HUES64 (cell line): ENCODE measurements at regions not wholly inside any gene's neighbourhood (a gene's known extent, or its start where the extent isn't known, plus 50 kb on each side); places are given as distances from the start of the nearest gene placed in this dataset.

Experiments used
- H3K27ac ChIP-seq: 2 replicates; pipeline ENCODE4 v1.7.0; 2013; ENCODE audit warnings: low read depth, low read length, inconsistent platforms
- H3K27me3 ChIP-seq: 2 replicates; pipeline ENCODE4 v1.6.1; 2013; ENCODE audit warnings: mild to moderate bottlenecking, low read length; ENCODE audit not compliant: insufficient read depth
- H3K36me3 ChIP-seq: 2 replicates; pipeline ENCODE4 v1.6.1; 2013; ENCODE audit warnings: mild to moderate bottlenecking, low read length; ENCODE audit not compliant: insufficient read depth
- H3K4me1 ChIP-seq: 2 replicates; pipeline ENCODE4 v1.6.1; 2013; ENCODE audit warnings: mild to moderate bottlenecking, low read length, moderate library complexity; ENCODE audit not compliant: insufficient read depth
- H3K4me3 ChIP-seq: 2 replicates; pipeline ENCODE4 v1.5.1; 2013; ENCODE audit warnings: mild to moderate bottlenecking, low read length, moderate library complexity
- H3K9ac ChIP-seq: 2 replicates; pipeline ENCODE4 v1.6.1; 2013; ENCODE audit warnings: mild to moderate bottlenecking, low read depth, low read length
- H3K9me3 ChIP-seq: 2 replicates; pipeline ENCODE4 v1.6.1; 2013; ENCODE audit warnings: low read depth, low read length; ENCODE audit not compliant: insufficient read depth
- WGBS: fragments of 150-250, 120-280 bp; methylation state at CpG from one replicate; pipeline ENCODE4 v1.1.7; 2013; ENCODE audit warnings: missing lambda C conversion rate; 5-methylcytosine and 5-hydroxymethylcytosine counted together

DNA sequence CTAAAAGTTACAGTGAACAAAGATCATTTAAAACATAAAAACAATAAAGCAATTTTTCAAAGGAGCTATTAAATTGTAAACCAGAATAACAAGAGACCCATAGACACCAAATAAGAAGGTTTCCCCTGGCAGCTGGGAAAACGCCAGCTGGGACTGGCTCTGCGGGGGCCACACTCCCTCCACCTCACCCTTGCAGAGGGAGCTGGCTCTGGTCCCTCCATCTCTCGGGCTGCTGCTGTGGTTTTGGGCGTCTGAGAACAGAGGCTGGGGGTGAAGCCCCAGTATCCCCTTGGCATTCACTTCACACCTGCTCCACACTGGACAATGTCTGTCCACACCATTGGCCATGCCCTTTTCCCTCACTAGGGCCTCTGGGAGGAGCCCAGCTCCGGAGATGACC is 62.1 kb upstream of the OTOS start:
- Histone ChIP-seq H3K27me3 (no peaks in the 10 kb centered on the region), H3K27ac (no peak overlapping the region), H3K9ac (no peak overlapping the region), H3K9me3 (peaks cover 7% of the 10 kb centered on the region; the same call in 1 of the 2 replicates), H3K4me1 (peaks cover 13% of the 10 kb centered on the region), H3K4me3 (no peak overlapping the region), H3K36me3 (no peaks in the 10 kb centered on the region)
- WGBS = 93% methylated on average over 5 of the region's 5 CpGs

DNA sequence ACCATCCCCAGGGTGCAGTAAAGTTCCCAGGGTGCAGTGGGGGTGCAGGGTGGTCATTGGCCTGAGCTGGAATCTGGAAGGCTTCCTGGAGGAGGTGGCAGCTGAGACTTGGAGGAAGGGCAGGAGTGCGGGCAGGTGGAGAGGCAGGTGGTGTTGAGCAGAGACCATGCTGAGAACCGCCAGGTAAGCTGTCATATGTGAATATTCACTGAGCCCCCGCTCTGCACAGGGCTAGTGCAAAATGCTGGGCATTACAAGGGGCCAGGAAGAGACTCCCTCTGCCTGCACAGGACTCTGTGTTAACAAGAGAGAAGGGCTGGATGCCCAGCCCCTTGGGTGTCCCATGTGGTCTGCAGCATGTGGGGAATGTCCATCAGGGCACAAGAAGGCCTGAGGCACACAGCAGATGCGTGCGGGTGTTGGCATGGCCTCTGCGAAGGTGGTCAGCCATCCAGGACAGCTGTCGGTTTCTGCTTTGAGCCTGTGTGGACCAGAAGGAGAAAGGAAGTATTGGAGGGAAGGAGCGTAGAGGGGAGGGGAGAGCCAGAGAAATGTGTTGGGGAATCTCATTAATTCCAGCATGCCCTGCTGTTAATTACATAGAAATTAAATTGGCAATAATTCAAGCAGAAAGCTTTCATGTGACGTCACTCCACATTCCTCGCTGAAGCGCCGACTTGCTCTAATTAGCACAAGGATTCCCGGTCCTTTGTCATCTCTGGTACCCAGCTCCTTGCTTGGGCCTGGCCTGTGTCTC is 62.8 kb upstream of the OTOS start:
- Histone ChIP-seq H3K4me3 (no peak overlapping the region), H3K27ac (no peak overlapping the region), H3K27me3 (no peaks in the 10 kb centered on the region), H3K36me3 (no peaks in the 10 kb centered on the region), H3K9me3 (peaks cover 7% of the 10 kb centered on the region; the same call in 1 of the 2 replicates), H3K4me1 (peaks cover 13% of the 10 kb centered on the region), H3K9ac (no peak overlapping the region)
- WGBS = 89% methylated on average over 13 of the region's 13 CpGs

DNA sequence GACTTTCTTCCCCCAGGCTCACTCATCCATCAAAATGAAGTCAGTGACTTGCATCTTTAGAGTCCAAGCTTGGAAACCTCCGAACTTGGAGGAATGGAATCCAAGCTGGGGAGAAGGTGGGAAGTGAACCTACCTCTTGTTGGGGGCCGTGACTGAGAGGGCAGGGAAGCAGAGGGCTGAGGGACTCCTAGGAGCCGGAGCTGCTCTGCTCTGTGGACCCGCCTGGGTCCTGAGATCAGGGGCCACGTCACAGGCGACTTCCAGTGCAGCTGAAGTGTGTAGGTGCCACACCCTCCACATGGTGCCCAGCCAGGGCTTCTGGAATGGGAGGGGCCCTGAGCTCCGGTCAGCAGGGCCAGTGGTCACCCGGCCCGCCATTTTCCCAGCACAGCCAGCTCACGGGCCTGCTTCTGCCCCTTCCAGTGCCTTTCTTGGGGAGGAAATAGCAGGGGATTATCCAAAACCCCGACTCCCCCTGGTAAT is 63.4 kb upstream of the OTOS start:
- H3K9ac ChIP-seq = no peak overlapping the region
- no peak overlapping the region for H3K4me3 ChIP-seq
- no peaks in the 10 kb centered on the region for H3K36me3 ChIP-seq
- WGBS = 89% methylated on average over 11 of the region's 11 CpGs
- H3K4me1 ChIP-seq = peaks cover 13% of the 10 kb centered on the region
- H3K27ac ChIP-seq = no peak overlapping the region
- H3K27me3 ChIP-seq = no peaks in the 10 kb centered on the region
- peaks cover 7% of the 10 kb centered on the region; the same call in 1 of the 2 replicates for H3K9me3 ChIP-seq

DNA sequence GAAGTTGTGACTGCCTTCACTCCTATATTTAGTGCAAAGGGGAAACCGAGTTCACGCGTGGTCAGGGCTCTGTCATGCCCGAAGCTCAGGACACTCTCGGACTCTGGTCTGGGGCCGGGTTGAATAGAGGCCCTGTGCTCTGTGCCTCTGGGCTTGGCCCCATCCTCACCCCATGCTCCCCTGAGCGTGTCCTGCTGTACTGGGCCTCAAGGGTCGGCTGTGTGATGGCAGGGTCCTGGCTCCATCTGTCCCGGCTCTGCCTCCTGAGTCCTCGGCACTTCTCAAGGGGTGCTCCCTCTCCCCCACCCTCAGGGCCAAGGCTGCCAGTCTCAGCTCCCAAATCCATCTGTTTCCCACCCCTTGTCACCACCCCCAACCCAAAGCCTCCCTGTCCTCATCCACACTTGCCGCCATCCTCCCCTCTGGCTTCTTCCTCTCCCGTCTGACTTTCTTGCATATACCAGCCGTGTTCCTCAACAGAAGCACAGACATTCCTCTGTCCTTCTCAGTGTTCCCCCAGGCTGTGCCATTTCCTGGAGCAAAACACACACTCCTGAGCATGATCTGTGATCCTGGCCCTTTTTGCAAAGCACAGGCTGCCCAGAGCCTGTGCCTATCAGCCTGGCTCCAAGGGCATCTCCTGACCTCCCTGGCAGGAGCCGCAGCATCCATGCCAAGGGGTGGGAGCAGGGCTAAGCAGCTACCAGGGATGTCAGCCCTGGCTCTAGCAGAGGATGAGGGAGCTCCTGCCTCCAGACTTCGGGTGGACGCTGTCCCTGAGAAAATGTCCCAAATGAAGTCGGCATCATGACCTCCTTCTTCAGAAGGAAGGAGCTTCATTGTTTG is 64.2 kb upstream of the OTOS start:
- H3K4me1 ChIP-seq = peaks cover 13% of the 10 kb centered on the region
- 85% methylated on average over 17 of the region's 17 CpGs for WGBS
- no peak overlapping the region for H3K27ac ChIP-seq

DNA sequence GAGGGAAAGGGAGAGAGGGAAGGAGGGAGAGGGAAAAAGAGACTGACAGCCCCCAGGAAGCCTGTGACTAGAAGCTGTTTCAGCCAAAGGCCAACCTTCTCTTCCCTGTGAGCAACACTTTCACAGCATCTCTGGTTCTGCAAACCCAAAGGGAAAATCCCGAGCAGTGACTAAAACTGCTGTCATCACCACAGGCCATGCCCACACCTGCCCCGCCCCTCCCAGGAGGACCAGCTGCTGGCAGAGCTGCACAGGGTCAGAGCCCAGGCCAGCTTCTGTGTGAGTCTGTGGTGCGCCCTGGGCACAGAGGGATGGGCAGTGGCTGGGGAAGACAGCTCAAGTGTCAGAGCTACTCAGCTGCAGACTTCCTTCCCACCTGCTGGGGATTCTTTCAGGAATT is 64.9 kb upstream of the OTOS start:
- 0 out of 2 replicates have a peak overlapping the region, but pooled peaks have one; percentile 15 for H3K4me3 ChIP-seq
- H3K9me3 ChIP-seq = peaks cover 7% of the 10 kb centered on the region; the same call in 1 of the 2 replicates
- WGBS = 16% methylated on average over 3 of the region's 3 CpGs
- no peaks in the 10 kb centered on the region for H3K36me3 ChIP-seq
- peaks cover 13% of the 10 kb centered on the region for H3K4me1 ChIP-seq
- no peaks in the 10 kb centered on the region for H3K27me3 ChIP-seq
- no peak overlapping the region for H3K27ac ChIP-seq
- H3K9ac ChIP-seq = no peak overlapping the region

More for the DNA sequence above, 64.2 kb upstream of the OTOS start:
- Histone ChIP-seq H3K4me3 (no peak overlapping the region), H3K27me3 (no peaks in the 10 kb centered on the region), H3K9me3 (peaks cover 7% of the 10 kb centered on the region; the same call in 1 of the 2 replicates), H3K9ac (no peak overlapping the region), H3K36me3 (no peaks in the 10 kb centered on the region)

DNA sequence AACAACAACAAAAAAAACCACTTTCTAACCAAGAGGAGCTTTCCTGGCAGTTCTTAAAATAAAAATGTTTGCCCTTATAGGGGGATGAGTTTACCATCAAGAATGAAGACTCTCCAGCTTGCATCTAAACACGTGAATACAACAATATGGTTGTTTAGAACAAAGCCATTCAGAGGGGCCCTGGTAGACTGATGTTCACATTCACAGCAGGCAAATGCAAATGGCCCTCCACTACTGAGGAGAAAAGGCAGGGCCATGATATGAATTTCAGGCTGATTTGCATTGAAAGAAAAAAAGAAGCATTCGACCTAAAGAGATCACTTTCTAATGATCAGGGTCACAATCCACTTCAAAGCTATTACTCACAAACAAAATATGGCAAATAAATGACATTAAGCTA is 65.3 kb upstream of the OTOS start:
- Histone ChIP-seq H3K9me3 (peaks cover 7% of the 10 kb centered on the region; the same call in 1 of the 2 replicates), H3K4me3 (peak overlapping the region; percentile 15), H3K27me3 (no peaks in the 10 kb centered on the region), H3K4me1 (peaks cover 13% of the 10 kb centered on the region), H3K27ac (peak overlapping the region; percentile 44; the same call in 1 of the 2 replicates), H3K36me3 (no peaks in the 10 kb centered on the region), H3K9ac (no peak overlapping the region)
- 10% methylated on average over 2 of the region's 2 CpGs for WGBS

DNA sequence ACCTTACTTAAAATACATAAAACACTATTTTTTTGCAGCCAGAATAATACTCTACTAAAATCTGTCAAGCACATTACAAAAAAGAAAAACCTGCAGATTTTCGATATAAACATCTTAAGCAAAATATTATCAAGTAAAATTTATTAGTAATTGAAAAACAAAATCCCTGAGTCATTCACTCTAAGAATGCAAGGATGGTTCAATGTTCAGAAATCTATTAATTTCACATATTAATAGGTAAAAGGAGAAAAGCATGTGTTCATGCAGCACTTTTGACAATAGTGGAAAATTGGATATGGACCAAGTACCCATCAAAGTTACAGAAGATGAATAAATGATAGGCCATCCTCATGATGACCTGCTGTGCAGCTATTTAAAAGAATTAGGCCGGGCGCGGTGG is 66.2 kb upstream of the OTOS start:
- peaks cover 7% of the 10 kb centered on the region; the same call in 1 of the 2 replicates for H3K9me3 ChIP-seq
- H3K36me3 ChIP-seq = no peaks in the 10 kb centered on the region
- H3K27me3 ChIP-seq = no peaks in the 10 kb centered on the region
- peaks cover 13% of the 10 kb centered on the region for H3K4me1 ChIP-seq
- 97% methylated on average over 3 of the region's 4 CpGs for WGBS
- H3K4me3 ChIP-seq = no peak overlapping the region
- H3K9ac ChIP-seq = no peak overlapping the region
- H3K27ac ChIP-seq = no peak overlapping the region

DNA sequence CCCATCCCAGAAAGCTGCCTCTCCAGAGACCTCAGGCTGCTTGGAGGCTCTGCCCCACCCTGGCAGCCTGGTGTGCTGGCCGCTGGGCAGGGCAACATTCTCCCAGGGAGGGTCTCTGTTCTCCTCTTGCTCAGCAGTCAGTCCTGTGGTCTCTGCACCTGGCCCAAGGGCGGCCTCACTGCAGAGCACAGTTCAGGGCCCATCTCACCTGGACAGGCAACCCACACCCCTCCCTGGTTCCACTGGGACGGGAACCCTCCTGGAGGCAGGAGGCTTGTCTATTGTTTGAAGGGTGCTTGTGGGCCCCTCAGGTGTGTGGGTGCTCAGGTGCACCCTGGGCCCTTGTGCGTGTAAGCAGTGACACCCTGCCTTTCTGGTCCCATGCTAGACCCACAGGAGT is 67.2 kb upstream of the OTOS start:
- no peaks in the 10 kb centered on the region for H3K36me3 ChIP-seq
- H3K9me3 ChIP-seq = peaks cover 7% of the 10 kb centered on the region; the same call in 1 of the 2 replicates
- no peaks in the 10 kb centered on the region for H3K27me3 ChIP-seq
- H3K9ac ChIP-seq = no peak overlapping the region
- no peak overlapping the region for H3K4me3 ChIP-seq
- WGBS = 95% methylated on average over 4 of the region's 4 CpGs
- H3K27ac ChIP-seq = no peak overlapping the region
- H3K4me1 ChIP-seq = peaks cover 13% of the 10 kb centered on the region

DNA sequence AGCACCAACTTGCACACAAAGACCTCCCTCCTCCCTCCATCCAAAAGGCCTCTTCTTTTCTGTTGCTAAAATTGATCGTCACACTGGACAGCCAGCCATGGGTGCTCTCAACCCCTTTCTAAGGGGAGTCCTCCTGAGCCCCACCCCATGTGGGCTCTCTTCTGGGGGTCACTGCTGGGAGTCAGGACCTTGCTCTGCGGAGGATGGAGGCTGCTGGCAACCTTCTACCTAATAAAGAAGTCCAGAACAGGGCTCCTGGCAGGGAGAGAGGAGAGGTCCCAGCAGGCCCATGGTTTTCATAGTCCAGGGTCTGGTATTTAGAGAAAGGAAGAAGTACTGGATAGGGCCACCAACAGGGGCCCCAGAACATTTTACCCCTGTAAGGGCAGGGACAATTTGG is 67.6 kb upstream of the OTOS start:
- Histone ChIP-seq H3K27me3 (no peaks in the 10 kb centered on the region), H3K27ac (no peak overlapping the region), H3K36me3 (no peaks in the 10 kb centered on the region), H3K9me3 (peaks cover 7% of the 10 kb centered on the region; the same call in 1 of the 2 replicates), H3K4me1 (peaks cover 13% of the 10 kb centered on the region), H3K4me3 (no peak overlapping the region), H3K9ac (no peak overlapping the region)
- 93% methylated on average over 2 of the region's 2 CpGs for WGBS

DNA sequence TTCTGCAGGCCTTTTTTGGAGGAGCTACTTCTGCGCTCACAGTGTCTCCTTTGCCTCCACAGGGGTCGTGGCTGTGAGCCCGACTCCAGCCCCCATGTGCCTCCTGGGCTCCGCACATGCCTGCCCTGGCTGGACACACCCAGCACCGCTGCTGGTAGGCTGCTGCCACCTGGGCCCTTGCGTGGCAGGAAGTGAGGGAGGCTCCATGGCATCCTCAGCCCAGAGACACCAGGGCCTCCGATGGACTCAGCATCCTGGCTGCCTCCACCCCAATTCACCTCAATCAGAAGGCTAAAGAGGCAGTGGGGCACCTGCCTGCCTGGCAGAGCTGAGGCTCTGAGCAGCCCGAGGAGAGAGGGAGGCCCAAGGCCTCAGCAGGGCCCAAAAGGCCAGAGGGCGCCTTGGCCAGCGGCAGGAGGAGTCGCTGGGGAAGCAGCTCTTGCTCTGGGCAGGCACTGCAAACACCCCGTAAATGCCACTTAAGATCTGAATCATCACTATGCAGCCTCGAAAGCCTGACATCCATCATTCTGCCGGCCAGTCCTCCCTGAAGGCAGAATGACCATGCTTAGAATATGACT is 68.3 kb upstream of the OTOS start:
- 93% methylated on average over 14 of the region's 14 CpGs for WGBS
- Histone ChIP-seq H3K4me1 (peaks cover 13% of the 10 kb centered on the region), H3K27ac (no peak overlapping the region), H3K4me3 (no peak overlapping the region), H3K36me3 (no peaks in the 10 kb centered on the region), H3K9ac (no peak overlapping the region), H3K27me3 (no peaks in the 10 kb centered on the region), H3K9me3 (peaks cover 7% of the 10 kb centered on the region; the same call in 1 of the 2 replicates)

DNA sequence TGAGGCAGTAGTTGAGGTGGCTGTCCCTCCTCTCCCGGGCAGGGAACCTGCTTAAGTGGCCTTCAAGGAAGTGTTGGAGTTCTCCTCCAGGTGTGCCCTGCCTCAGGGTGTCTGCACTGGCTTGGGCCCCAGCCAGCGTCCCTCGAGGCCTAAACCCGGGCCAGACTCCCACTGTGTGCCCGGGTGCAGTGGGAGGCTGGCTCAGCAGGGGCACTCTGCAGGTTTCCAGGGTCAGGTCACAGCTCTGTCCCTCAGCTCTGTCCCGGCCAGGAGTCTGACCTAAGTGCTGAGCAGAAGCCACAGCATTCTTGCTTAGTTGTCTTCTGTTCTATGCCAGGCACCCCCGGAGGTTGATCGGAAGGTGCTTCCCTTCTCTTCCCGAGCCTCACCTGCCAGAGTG is 69.0 kb upstream of the OTOS start:
- H3K4me3 ChIP-seq = no peak overlapping the region
- no peak overlapping the region for H3K9ac ChIP-seq
- peaks cover 13% of the 10 kb centered on the region for H3K4me1 ChIP-seq
- WGBS = 92% methylated on average over 9 of the region's 9 CpGs
- H3K27me3 ChIP-seq = no peaks in the 10 kb centered on the region
- peaks cover 7% of the 10 kb centered on the region; the same call in 1 of the 2 replicates for H3K9me3 ChIP-seq
- H3K36me3 ChIP-seq = no peaks in the 10 kb centered on the region
- H3K27ac ChIP-seq = no peak overlapping the region
